Neural cell (in vitro differentiated cells): ENCODE measurements at regions not wholly inside any gene's neighbourhood (a gene's known extent, or its start where the extent isn't known, plus 50 kb on each side); places are given as distances from the start of the nearest gene placed in this dataset.

Source experiments
- CTCF ChIP-seq: fragments of 450-650 bp; IDR thresholded peaks from 2 replicates; pipeline ENCODE4 v1.5.1; 2014; ENCODE audit warnings: antibody characterized with exemption, mild to moderate bottlenecking, moderate library complexity; ENCODE audit not compliant: poor library complexity, severe bottlenecking
- EP300 ChIP-seq: fragments of 450-650 bp; conservative IDR thresholded peaks from 2 replicates; pipeline ENCODE4 v1.6.1; 2014; ENCODE audit warnings: antibody characterized with exemption, mild to moderate bottlenecking, moderate library complexity; ENCODE audit not compliant: poor library complexity, severe bottlenecking
- EZH2 ChIP-seq: fragments of 200-600, 300-800 bp; shearing (Covaris generic), sonication (generic); IDR thresholded peaks from 2 replicates; pipeline ENCODE4 v1.6.1; 2014; ENCODE audit warnings: antibody characterized with exemption, low read length, borderline replicate concordance, mild to moderate bottlenecking; ENCODE audit not compliant: insufficient read depth, poor library complexity, severe bottlenecking
- MXI1 ChIP-seq: fragments of 450-650 bp; conservative IDR thresholded peaks from 2 replicates; pipeline ENCODE4 v1.6.1; 2014; ENCODE audit warnings: antibody characterized with exemption, mild to moderate bottlenecking; ENCODE audit not compliant: poor library complexity, severe bottlenecking
- POLR2AphosphoS5 ChIP-seq: IDR thresholded peaks from 2 replicates; pipeline ENCODE4 v1.6.1; 2012
- RAD21 ChIP-seq: fragments of 450-650 bp; conservative IDR thresholded peaks from 2 replicates; pipeline ENCODE4 v1.6.1; 2014; ENCODE audit warnings: antibody characterized with exemption, mild to moderate bottlenecking, moderate library complexity
- SMC3 ChIP-seq: fragments of 450-650 bp; conservative IDR thresholded peaks from 2 replicates; pipeline ENCODE4 v1.6.1; 2014; ENCODE audit warnings: antibody characterized with exemption, mild to moderate bottlenecking, moderate library complexity; ENCODE audit not compliant: poor library complexity
- TF ChIP-seq, protein P1 (sequence below): IDR thresholded peaks from 2 replicates; pipeline ENCODE4 v1.6.1; 2012; ENCODE audit warnings: borderline replicate concordance

- TF ChIP-seq CTCF = no peak
- no peak for TF ChIP-seq POLR2AphosphoS5
- no peak for TF ChIP-seq EP300
- no peak for TF ChIP-seq EZH2
- TF ChIP-seq SMC3 = no peak
- TF ChIP-seq, protein P1, sequence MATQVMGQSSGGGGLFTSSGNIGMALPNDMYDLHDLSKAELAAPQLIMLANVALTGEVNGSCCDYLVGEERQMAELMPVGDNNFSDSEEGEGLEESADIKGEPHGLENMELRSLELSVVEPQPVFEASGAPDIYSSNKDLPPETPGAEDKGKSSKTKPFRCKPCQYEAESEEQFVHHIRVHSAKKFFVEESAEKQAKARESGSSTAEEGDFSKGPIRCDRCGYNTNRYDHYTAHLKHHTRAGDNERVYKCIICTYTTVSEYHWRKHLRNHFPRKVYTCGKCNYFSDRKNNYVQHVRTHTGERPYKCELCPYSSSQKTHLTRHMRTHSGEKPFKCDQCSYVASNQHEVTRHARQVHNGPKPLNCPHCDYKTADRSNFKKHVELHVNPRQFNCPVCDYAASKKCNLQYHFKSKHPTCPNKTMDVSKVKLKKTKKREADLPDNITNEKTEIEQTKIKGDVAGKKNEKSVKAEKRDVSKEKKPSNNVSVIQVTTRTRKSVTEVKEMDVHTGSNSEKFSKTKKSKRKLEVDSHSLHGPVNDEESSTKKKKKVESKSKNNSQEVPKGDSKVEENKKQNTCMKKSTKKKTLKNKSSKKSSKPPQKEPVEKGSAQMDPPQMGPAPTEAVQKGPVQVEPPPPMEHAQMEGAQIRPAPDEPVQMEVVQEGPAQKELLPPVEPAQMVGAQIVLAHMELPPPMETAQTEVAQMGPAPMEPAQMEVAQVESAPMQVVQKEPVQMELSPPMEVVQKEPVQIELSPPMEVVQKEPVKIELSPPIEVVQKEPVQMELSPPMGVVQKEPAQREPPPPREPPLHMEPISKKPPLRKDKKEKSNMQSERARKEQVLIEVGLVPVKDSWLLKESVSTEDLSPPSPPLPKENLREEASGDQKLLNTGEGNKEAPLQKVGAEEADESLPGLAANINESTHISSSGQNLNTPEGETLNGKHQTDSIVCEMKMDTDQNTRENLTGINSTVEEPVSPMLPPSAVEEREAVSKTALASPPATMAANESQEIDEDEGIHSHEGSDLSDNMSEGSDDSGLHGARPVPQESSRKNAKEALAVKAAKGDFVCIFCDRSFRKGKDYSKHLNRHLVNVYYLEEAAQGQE = no peak
- no peak for TF ChIP-seq RAD21
- no peak for TF ChIP-seq MXI1
Observed at GRCh38 chr3:150267288-150267687, 140.8 kb upstream of the TSC22D2 start.
